HG03039 (cell line): ENCODE measurements at regions not wholly inside any gene's neighbourhood (a gene's known extent, or its start where the extent isn't known, plus 50 kb on each side); places are given as distances from the start of the nearest gene placed in this dataset.
"Not testable (repeated sequence)": the region's sequence is repeated elsewhere in the genome, so short reads cannot be mapped to it uniquely, and the experiment has no call there.

ENCODE experiments used
- ATAC-seq: cut with Tn5 transposase; IDR thresholded peaks from one replicate; pipeline ENCODE4 v1.9.1; 2021; ENCODE audit warnings: mild to moderate bottlenecking, moderate library complexity; ENCODE audit not compliant: unreplicated experiment

DNA sequence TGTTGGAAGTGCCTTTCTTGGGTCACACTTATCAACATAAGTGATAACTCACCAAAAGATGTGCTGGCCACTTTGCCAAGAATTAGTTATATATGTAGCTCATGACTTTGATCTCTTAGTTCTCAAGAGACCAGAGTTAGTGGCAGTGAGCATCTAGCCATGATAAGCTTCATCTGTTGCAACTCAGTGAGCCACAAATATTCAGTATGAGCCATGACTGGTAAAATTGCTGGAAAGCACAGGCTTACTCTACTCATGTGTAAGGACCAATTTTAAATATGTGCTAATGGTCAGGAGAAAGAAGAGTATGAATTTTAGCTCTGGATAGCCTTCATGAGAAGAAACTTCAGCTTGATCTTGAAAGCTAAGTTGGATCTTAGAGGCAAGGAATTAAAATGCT lies 59.4 kb upstream of the TLL1 start:
- ATAC-seq, result no peak

DNA sequence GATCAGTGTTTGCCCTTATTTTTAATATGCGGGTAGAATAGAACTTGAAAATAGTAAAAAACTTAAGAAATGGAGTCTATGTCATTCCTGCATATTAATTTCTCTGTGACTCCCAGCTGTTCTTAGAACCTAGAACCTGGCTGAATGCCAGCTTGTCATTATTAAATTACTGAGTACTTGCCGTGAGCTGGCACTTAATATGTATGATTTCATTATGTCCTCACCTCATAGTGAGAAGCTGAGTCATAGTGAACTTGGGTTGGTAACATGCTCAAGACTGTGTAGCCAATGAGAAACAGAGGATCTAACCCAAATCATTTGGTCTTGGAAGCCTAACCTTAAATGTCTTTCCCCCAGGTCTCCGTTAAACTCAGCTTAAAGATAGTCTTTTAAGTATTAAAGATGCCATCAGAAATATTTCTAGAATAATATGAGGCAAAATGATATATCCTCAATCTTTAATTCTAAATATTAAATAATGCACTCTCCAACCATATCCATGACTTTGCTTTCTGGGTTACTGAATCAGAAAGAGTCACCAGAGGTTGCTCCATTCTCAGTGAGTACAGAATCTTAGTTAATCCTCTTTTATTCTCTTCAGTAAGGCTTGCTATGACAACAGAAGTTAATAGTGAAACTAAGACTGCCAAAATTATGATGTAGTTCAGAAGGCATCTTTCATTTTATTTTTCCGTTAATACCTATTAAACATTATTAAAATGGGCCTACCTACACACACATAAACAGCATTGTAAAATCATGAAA lies 58.6 kb upstream of the TLL1 start:
- no peak for ATAC-seq

DNA sequence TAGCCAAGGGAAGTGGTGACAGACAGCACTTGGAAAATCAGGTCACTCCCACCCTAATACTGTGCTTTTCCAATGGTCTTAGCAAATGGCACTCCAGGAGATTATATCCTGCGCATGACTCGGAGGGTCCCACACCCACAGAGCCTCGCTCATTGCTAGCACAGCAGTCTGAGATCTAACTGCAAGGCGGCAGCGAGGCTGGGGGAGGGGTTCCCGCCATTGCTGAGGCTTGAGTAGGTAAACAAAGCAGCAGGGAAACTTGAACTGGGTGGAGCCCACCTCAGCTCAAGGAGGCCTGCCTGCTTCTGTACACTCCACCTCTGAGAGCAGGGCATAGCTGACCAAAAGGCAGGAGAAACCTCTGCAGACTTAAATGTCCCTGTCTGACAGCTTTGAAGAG lies 53.9 kb upstream of the TLL1 start:
- ATAC-seq, result not testable (repeated sequence)
